GM18868 (cell line): ENCODE measurements at regions not wholly inside any gene's neighbourhood (a gene's known extent, or its start where the extent isn't known, plus 50 kb on each side); places are given as distances from the start of the nearest gene placed in this dataset.
"Not testable (repeated sequence)": the region's sequence is repeated elsewhere in the genome, so short reads cannot be mapped to it uniquely, and the experiment has no call there.

Experiments
- ATAC-seq: cut with Tn5 transposase; IDR thresholded peaks from one replicate; pipeline ENCODE4 v1.9.1; 2021; ENCODE audit warnings: mild to moderate bottlenecking, moderate library complexity; ENCODE audit not compliant: unreplicated experiment

GRCh38 chr15:81875717-81876116, 170.1 kb downstream of the MEX3B start:
- not testable (repeated sequence) for ATAC-seq

- not testable (repeated sequence) for ATAC-seq
These were observed 175.1 kb downstream of the MEX3B start for GRCh38 chr15:81870746-81871106.

GRCh38 chr15:81870062-81870745, 175.6 kb downstream of the MEX3B start:
- ATAC-seq: not testable (repeated sequence)

GRCh38 chr15:81869161-81869954, 176.5 kb downstream of the MEX3B start:
- no peak for ATAC-seq

GRCh38 chr15:81865850-81866537, 179.8 kb downstream of the MEX3B start:
- ATAC-seq: peak; percentile 100

- ATAC-seq: no peak
These were observed 182.7 kb downstream of the MEX3B start for GRCh38 chr15:81863162-81863561.

GRCh38 chr15:81859737-81860516, 185.9 kb downstream of the MEX3B start:
- no peak for ATAC-seq

GRCh38 chr15:81858586-81858985, 187.2 kb downstream of the MEX3B start:
- no peak for ATAC-seq

GRCh38 chr15:81858136-81858535, 187.7 kb downstream of the MEX3B start:
- no peak for ATAC-seq

- no peak for ATAC-seq
These were observed 189.2 kb downstream of the MEX3B start for GRCh38 chr15:81856634-81857026.

- no peak for ATAC-seq
These were observed 189.7 kb downstream of the MEX3B start for GRCh38 chr15:81856001-81856633.

GRCh38 chr15:81853150-81853748, 192.6 kb downstream of the MEX3B start:
- no peak for ATAC-seq

- no peak for ATAC-seq
These were observed 193.2 kb downstream of the MEX3B start for GRCh38 chr15:81852411-81853149.

GRCh38 chr15:81851757-81852156, 194.1 kb downstream of the MEX3B start:
- no peak for ATAC-seq

GRCh38 chr15:81851325-81851724, 194.5 kb downstream of the MEX3B start:
- ATAC-seq: no peak

- ATAC-seq: no peak
These were observed 196.5 kb downstream of the MEX3B start for GRCh38 chr15:81849289-81849688.

- ATAC-seq: no peak
These were observed 197.1 kb downstream of the MEX3B start for GRCh38 chr15:81848701-81849100.

- ATAC-seq: no peak
These were observed 201.9 kb downstream of the MEX3B start for GRCh38 chr15:81843757-81844407.

GRCh38 chr15:81843226-81843625, 202.6 kb downstream of the MEX3B start:
- ATAC-seq: peak; percentile 73
